IPS-15b (cell line): ENCODE measurements at regions not wholly inside any gene's neighbourhood (a gene's known extent, or its start where the extent isn't known, plus 50 kb on each side); places are given as distances from the start of the nearest gene placed in this dataset.

Source experiments
- H3K27me3 ChIP-seq: one replicate; pipeline ENCODE4 v1.6.1; 2013; ENCODE audit warnings: low read length; ENCODE audit not compliant: control insufficient read depth, insufficient read depth
- H3K36me3 ChIP-seq: one replicate; pipeline ENCODE4 v1.6.1; 2013; ENCODE audit warnings: low read length; ENCODE audit not compliant: control insufficient read depth, insufficient read depth
- H3K4me1 ChIP-seq: one replicate; pipeline ENCODE4 v1.6.1; 2013; ENCODE audit warnings: mild to moderate bottlenecking, low read length; ENCODE audit not compliant: control insufficient read depth, insufficient read depth
- H3K4me3 ChIP-seq: one replicate; pipeline ENCODE4 v1.5.1; 2013; ENCODE audit warnings: low read depth, low read length
- H3K9ac ChIP-seq: one replicate; pipeline ENCODE4 v1.6.1; 2013; ENCODE audit warnings: low read depth, mild to moderate bottlenecking, low read length
- H3K9me3 ChIP-seq: one replicate; pipeline ENCODE4 v1.6.1; 2013; ENCODE audit warnings: mild to moderate bottlenecking, low read length; ENCODE audit not compliant: control insufficient read depth, insufficient read depth

DNA sequence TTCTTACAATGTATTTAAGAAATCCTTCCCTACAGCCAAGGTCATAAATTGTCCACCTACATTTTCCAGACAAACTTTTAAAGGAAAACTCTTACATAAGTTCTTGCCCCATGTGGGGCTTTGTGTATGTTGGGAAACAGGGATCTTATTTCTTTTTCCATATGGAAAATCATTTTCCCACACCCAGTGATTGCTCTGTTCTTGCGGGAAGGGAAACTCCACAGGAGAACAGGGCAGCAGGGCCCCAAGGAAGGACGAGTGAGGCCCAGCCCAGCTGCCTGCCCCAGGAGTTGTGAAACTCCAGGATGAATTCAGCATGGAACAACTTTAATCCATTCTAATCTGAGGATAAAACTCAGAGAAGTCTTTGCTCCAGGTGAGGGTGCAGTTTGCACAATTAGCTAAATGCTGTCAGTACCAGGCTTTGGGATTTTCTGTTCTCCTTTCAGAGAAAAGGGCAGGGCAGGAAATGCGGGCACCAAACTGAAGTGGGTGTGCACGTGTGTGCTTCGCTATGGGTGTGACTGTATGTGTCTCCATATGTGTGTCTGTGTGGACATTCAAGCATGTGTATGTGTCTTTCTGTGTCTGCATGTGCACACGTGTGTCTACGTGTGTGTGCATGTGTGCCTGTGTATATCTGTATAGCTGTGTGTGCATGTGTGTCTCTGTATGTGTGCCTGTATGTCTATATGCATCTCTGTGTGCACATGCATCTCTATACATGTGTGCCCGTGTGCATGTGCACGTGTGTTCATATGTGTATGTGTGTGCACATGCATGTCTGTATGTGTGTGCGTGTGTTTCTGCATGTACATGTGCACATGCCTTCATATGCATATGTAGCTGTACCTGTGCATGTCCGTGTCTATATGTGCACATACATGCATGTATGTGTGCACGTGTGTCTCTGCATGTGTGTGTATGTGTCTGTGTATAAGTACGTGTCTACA is 102.0 kb upstream of the FAM20C start:
- Histone ChIP-seq H3K36me3 (no peaks in the 10 kb centered on the region), H3K9ac (no peak overlapping the region), H3K9me3 (no peaks in the 10 kb centered on the region), H3K27me3 (no peaks in the 10 kb centered on the region), H3K4me1 (peaks cover 14% of the 10 kb centered on the region), H3K4me3 (no peak overlapping the region)

- H3K27me3 ChIP-seq = no peaks in the 10 kb centered on the region
- no peak overlapping the region for H3K9ac ChIP-seq
- peaks cover 24% of the 10 kb centered on the region for H3K4me1 ChIP-seq
- no peaks in the 10 kb centered on the region for H3K9me3 ChIP-seq
- H3K36me3 ChIP-seq = no peaks in the 10 kb centered on the region
- H3K4me3 ChIP-seq = no peak overlapping the region
Observed at GRCh38 chr7:91396-92175, 100.8 kb upstream of the FAM20C start.

DNA sequence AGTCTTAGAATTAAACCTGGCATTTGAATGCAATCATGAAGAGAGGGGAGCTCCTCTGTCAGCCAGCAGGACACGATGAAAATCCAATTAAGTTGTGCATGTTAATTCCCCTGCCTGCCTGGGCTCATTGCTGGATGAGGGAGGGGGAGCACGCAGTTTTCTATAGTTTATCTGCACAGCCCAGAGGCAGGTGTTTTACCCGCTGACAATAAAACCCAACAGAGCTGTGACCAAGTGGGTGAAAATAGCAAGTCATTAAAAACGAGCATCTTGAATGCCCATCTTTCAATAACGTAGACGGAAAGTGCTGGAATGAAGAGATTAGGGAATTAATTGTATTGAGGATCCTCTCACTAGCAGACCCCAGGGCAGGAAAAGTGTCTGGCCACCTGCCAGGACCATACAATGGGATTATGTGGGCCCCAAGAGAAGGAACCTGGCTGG is 100.1 kb upstream of the FAM20C start:
- no peak overlapping the region for H3K9ac ChIP-seq
- H3K4me1 ChIP-seq = peaks cover 27% of the 10 kb centered on the region
- no peak overlapping the region for H3K4me3 ChIP-seq
- H3K27me3 ChIP-seq = no peaks in the 10 kb centered on the region
- H3K9me3 ChIP-seq = no peaks in the 10 kb centered on the region
- H3K36me3 ChIP-seq = no peaks in the 10 kb centered on the region

DNA sequence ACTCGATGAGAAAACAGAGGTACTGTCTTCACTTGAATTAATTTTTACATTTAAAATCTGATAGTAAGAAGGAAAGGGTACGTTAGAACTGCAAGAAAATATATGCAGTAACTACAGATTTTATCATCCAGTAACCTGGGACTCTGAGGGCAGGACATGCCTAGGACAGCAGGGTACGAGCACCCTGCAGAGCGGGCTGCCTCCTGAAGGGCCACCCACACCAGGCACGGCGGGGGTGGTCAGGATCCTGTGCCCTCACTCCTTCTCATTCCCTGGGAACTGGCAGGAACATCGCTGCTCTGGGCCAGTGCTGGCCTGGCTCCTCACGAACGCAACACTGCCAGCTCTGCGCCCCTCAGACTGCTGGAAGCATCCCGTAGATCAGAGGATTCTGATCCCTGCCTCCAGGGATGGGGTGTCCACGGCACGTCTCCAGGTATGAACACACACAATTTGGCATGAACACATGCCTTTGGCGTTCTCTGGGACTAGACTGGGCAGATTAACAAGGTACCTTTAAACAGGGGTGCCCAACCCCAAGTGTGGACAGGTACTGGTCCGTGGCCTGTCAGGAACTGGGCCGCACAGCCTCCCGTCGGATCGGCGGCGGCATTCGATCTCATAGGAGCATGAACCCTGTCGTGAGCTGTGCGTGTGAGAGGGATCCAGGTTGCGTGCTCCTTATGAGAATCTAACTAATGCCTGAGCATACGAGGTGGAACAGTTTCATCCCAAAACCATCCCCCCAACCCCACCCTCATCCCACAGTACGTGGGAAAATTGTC is 99.3 kb upstream of the FAM20C start:
- no peak overlapping the region for H3K4me3 ChIP-seq
- H3K9ac ChIP-seq = no peak overlapping the region
- no peaks in the 10 kb centered on the region for H3K36me3 ChIP-seq
- H3K4me1 ChIP-seq = peaks cover 27% of the 10 kb centered on the region
- H3K27me3 ChIP-seq = no peaks in the 10 kb centered on the region
- no peaks in the 10 kb centered on the region for H3K9me3 ChIP-seq

DNA sequence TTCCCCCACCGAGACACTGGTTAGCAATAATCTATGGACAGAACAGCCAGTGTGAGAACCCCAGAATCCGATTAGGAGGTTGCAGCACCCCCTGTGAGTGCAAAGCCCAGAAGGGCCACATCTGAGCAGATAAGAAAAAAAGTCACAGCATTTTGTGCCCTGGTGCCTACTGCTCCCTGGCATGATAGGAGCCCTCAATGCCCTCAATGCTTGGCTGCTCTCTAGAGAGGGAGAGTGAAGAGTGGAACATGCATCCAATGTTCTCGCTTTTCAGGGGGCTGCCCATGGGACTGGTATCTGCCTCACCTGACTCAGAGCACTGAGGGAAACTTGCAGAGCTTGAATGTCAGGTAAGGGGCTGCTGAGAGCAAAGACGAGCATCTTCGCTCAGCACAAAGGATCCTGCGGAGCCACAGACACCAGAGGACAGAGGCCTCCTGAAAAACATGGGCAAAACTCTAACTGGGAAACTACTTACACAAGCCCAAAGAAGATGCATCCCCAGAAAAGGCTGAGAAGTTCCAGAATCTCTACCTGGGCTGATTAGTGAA is 98.0 kb upstream of the FAM20C start:
- Histone ChIP-seq H3K9me3 (no peaks in the 10 kb centered on the region), H3K4me3 (no peak overlapping the region)

DNA sequence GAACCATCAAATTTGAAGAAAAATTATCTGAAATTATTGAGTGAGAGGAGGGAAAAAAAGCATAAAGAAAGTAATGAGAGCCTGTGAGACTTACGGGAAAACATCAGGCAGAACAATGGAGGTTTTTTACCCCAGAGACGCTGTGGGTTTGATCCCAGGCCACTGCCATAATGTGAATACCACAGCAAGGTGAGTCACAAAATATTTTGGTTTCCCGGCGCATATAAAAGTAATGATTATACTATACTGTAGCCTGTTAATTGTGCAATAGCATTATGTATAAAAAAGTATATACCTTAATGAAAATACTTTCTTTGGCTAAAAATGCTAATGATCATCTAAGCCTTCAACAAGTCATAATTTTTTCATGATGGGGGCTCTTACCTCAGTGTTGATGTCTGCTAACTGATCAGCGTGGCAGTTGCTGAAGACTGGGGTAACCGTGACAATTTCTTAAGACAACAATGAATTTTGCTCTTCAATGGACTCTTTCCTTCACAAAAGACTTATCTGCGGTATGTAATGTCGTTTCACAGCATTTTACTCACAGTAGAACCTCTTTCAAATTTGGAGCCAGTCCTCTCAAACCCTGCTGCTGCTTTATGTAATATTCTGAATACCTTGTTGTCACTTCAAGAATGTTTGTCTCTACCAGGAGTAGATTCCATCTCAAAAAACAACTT is 97.0 kb upstream of the FAM20C start:
- H3K9ac ChIP-seq = no peak overlapping the region
- H3K4me3 ChIP-seq = no peak overlapping the region
- H3K4me1 ChIP-seq = peaks cover 27% of the 10 kb centered on the region
- H3K9me3 ChIP-seq = no peaks in the 10 kb centered on the region
- H3K27me3 ChIP-seq = no peaks in the 10 kb centered on the region
- H3K36me3 ChIP-seq = no peaks in the 10 kb centered on the region

More for the DNA sequence above, 98.0 kb upstream of the FAM20C start:
- Histone ChIP-seq H3K4me1 (peaks cover 27% of the 10 kb centered on the region), H3K27me3 (no peaks in the 10 kb centered on the region), H3K36me3 (no peaks in the 10 kb centered on the region), H3K9ac (no peak overlapping the region)

- H3K27me3 ChIP-seq = no peaks in the 10 kb centered on the region
- peaks cover 27% of the 10 kb centered on the region for H3K4me1 ChIP-seq
- H3K4me3 ChIP-seq = no peak overlapping the region
- no peaks in the 10 kb centered on the region for H3K36me3 ChIP-seq
- no peak overlapping the region for H3K9ac ChIP-seq
- H3K9me3 ChIP-seq = no peaks in the 10 kb centered on the region
Observed at GRCh38 chr7:95863-96260, 96.5 kb upstream of the FAM20C start.

- peaks cover 31% of the 10 kb centered on the region for H3K4me1 ChIP-seq
- no peak overlapping the region for H3K4me3 ChIP-seq
- H3K36me3 ChIP-seq = no peaks in the 10 kb centered on the region
- no peaks in the 10 kb centered on the region for H3K27me3 ChIP-seq
- no peak overlapping the region for H3K9ac ChIP-seq
- H3K9me3 ChIP-seq = no peaks in the 10 kb centered on the region
Observed at GRCh38 chr7:96861-97260, 95.5 kb upstream of the FAM20C start.

GRCh38 chr7:97310-97841 is 95.0 kb upstream of the FAM20C start:
- no peaks in the 10 kb centered on the region for H3K27me3 ChIP-seq
- H3K4me1 ChIP-seq = peaks cover 27% of the 10 kb centered on the region
- H3K4me3 ChIP-seq = no peak overlapping the region
- no peak overlapping the region for H3K9ac ChIP-seq
- H3K9me3 ChIP-seq = no peaks in the 10 kb centered on the region
- H3K36me3 ChIP-seq = no peaks in the 10 kb centered on the region

DNA sequence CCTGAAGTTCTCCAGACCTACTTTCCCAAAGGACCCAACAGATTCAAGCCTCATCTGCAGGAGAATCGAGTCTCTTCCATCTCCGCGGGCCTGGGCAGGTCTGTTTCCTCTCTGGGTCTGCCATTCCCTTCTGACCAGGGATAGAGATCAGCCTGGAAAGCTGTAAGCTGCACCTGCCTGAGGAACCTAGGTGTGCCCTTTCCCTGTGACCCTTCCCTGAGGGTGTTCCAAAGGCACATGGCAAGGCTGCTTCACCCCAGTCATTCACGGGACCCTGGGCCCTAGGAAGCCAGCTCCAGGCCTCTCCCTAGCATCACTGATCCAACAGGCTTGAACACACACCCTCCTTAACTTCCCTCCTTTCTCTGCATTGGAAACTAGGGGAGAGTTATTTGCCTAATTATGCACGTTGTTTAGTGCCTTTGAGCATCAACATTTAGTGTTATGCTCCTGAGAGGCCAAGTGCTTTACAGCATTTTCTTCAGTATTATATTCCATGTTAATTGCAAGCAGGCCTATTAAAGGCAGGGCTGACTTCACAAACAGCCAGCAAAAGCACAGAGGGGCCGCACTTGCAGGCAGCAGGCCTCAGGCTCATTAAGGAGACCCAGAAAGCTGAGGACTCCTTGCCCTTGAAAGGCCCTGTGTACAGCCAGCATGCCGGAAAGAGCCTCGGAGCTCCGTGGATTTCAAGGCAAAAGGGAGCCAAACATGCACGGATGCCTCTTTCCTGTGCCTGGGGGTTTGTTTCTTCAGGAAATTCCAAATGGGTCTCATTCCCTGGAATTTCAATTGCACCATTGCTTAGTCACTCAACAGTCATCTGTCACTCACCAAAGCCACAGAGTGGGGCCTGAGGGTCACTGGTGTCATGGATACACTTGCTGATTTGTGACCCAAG is 91.0 kb upstream of the FAM20C start:
- Histone ChIP-seq H3K36me3 (no peaks in the 10 kb centered on the region), H3K4me3 (no peak overlapping the region), H3K9me3 (no peaks in the 10 kb centered on the region), H3K9ac (no peak overlapping the region), H3K27me3 (no peaks in the 10 kb centered on the region), H3K4me1 (peaks cover 9% of the 10 kb centered on the region)
